ENCODE measurements at regions not wholly inside any gene's neighbourhood (a gene's known extent, or its start where the extent isn't known, plus 50 kb on each side); places are given as distances from the start of the nearest gene placed in this dataset.

DNA sequence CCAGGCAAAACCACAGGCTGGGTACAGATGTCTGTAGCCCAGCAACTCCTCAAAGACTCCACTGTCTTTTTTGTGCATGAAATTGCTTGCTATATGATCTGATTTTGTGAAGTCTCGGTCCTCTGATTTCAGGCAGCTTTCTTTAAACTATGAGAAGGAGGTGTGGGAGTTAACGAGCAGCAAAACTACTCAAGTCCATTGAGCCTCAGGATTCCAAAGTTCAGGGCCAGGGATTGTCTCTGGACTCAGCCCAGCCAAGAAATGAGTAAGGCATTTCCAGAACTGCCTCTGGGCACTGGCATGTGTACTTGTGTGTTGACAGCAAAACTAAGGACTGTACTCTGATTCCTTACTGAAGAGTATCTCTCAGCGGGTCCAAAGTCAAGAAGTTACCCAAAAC is 53.4 kb upstream of the GLIS3 start:
- TF ChIP-seq CTCF (conservative IDR thresholded peaks at IDR 0.05; ENCODE audit: low read length) (no peak), EZH2phosphoT487 (IDR thresholded peaks at IDR 0.05; ENCODE audit: borderline replicate concordance) (no peak)

Measured in Loucy (cell line).